ENCODE measurements at regions not wholly inside any gene's neighbourhood (a gene's known extent, or its start where the extent isn't known, plus 50 kb on each side); places are given as distances from the start of the nearest gene placed in this dataset.
A peak's percentile ranks its signal among the peaks of the same experiment; 100 is the strongest.

DNA sequence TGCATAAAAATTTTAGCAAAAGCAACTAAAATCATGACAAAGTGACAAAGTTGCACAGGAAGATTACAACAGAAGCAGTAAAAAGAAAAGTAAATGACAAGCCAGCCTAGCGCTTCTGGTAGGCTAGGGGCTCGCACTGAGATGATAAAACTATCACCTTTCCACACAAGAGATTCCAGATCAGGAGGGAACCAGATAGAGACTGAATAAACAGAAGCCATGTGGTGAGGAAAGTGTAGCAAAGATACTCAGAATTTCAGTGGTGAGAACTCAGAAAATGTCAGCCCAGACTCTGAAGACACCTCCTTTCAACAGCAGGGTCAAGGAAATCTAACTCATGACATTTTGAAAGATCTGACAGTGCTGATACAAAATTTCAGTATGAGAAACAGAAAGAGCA is 77.4 kb upstream of the DNAJC10 start:
- DNase-seq (ENCODE audit: low read depth), result no peak
- H3K4me3 ChIP-seq (ENCODE audit: low read length), result no peak overlapping the region
- TF ChIP-seq, protein P1, sequence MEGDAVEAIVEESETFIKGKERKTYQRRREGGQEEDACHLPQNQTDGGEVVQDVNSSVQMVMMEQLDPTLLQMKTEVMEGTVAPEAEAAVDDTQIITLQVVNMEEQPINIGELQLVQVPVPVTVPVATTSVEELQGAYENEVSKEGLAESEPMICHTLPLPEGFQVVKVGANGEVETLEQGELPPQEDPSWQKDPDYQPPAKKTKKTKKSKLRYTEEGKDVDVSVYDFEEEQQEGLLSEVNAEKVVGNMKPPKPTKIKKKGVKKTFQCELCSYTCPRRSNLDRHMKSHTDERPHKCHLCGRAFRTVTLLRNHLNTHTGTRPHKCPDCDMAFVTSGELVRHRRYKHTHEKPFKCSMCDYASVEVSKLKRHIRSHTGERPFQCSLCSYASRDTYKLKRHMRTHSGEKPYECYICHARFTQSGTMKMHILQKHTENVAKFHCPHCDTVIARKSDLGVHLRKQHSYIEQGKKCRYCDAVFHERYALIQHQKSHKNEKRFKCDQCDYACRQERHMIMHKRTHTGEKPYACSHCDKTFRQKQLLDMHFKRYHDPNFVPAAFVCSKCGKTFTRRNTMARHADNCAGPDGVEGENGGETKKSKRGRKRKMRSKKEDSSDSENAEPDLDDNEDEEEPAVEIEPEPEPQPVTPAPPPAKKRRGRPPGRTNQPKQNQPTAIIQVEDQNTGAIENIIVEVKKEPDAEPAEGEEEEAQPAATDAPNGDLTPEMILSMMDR (conservative IDR thresholded peaks at IDR 0.05; ENCODE audit: low read length), result no peak

DNA sequence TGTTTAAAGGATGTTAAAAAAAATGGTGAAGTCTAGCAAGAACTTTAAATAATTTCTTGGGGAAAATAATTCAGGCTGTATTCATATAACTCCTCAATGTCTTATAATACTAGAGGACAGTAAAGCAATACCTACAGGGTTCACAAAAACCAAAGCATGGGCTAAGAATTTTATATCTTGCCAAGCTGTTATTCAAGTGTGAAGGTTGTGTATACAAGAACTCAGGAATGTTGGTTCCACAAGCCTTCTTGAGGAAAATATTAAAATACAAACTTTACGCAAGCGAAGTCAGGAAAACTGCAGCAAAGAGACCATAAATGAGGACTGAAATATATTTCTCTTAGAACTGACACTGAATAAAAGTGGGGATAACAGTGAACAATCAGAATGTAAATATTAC is 76.1 kb upstream of the DNAJC10 start:
- TF ChIP-seq, protein P1 (conservative IDR thresholded peaks at IDR 0.05; ENCODE audit: low read length), result no peak
- DNase-seq (ENCODE audit: low read depth), result no peak
- no peak overlapping the region for H3K4me3 ChIP-seq (ENCODE audit: low read length)

DNA sequence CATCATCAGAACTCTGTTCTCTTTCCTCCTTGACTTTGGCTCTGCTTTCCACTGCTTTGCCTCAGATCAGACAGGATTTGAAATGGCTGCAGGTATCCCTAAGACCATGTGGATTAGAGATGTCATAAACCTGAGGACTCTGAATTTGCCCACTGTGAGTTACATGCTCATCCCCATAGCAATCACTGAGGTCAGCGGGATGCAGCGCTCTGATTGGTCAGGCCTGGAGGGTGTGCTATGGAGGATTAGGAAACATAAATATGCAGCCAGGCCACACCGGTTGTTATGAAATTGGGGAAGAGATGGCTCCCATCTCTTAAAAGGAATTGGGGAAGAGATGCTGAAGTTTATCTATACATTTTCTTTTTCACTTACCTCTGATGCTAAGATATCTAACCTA is 73.7 kb upstream of the DNAJC10 start:
- H3K4me3 ChIP-seq (ENCODE audit: low read length), result no peak overlapping the region
- TF ChIP-seq, protein P1 (conservative IDR thresholded peaks at IDR 0.05; ENCODE audit: low read length), result no peak
- peak; percentile 48 for DNase-seq (ENCODE audit: low read depth)

DNA sequence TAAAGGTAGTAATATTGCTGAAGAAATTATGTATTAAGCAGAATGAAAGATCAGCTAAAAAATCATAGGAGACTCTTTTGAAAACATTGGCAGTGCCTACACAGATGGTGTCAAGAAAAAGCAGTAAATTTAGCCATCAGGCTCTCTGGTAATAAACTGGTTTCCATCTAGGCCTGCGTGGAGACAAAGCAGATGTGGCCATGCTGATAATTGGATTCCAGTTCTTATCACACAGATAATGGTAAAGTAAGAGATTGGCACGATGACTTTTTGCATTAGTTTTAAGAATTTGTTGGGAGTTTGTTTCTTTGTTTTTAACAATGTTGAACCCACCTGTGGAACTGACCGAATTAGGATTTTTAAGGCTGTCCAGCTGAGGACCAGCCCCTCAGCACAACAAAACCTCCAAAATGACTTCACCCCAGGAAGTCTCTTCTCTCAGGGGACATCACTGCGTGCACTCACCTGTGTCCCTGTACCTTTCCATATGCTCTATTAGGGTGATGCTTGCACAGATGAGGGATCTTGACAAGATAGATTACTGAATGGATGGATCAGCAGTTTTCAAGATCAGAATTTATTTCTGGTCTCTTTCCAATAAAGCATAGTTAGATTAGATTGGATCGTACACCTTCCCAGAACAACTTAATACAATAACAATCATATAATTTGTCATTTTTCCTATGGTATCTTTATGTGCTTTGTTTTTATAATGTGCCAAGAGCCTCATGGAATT is 69.1 kb upstream of the DNAJC10 start:
- TF ChIP-seq, protein P1 (conservative IDR thresholded peaks at IDR 0.05; ENCODE audit: low read length), result no peak
- no peak for DNase-seq (ENCODE audit: low read depth)
- H3K4me3 ChIP-seq (ENCODE audit: low read length), result no peak overlapping the region

DNA sequence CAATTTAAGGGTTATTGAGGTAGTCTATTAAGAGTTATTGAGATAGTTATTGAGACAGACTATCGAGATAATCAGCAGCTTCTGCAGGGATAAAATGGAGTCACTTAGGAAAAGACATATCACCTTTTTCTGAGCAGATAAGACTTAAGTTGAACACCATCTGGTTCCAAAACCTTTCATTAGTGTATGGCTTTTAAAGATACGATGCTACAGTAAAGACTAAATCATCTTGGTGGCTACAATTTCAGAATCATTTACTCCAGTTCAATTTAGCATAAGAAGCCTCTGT is 68.6 kb upstream of the DNAJC10 start:
- TF ChIP-seq, protein P1 (conservative IDR thresholded peaks at IDR 0.05; ENCODE audit: low read length), result no peak
- no peak for DNase-seq (ENCODE audit: low read depth)
- no peak overlapping the region for H3K4me3 ChIP-seq (ENCODE audit: low read length)

DNA sequence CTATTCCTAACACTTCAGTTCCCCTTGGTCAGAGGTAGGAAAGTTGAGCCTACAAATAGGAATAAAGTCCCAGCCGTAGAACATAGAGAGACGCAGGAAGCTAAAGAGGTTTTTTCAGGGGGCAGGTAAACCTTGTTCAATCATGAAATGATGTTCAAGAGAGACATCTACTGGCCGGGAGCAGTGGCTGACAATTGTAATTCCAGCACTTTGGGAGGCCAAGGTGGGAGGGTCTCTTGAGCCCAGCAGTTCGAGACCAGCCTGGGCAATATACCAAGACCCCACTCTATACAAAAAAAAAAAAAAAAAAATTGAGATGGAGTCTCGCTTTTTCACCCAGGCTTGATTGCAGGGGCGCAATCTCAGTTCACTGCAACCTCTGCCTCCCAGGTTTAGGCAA is 66.7 kb upstream of the DNAJC10 start:
- TF ChIP-seq, protein P1 (conservative IDR thresholded peaks at IDR 0.05; ENCODE audit: low read length), result peak; percentile 49
- DNase-seq (ENCODE audit: low read depth), result peak; percentile 9
- no peak overlapping the region for H3K4me3 ChIP-seq (ENCODE audit: low read length)

DNA sequence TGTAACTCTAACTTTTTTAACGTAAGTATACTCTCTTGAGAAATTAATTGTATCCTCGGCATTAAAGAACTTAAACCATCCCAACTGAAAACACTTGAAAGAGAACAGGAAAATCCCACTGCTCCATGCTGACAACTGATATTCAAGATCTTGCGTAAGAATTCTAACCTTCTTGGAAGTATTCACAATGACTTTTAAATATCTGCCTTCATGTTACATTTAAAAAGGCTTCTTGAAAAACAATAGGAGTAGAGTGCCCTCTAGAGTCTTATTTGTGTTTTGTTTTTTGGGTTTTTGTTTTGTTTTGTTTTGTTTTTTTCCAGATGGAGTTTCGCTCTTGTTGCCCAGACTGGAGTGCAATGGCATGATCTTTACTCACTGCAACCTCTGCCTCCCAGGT is 65.4 kb upstream of the DNAJC10 start:
- TF ChIP-seq, protein P1 (conservative IDR thresholded peaks at IDR 0.05; ENCODE audit: low read length), result peak; percentile 59
- no peak overlapping the region for H3K4me3 ChIP-seq (ENCODE audit: low read length)
- peak; percentile 66 for DNase-seq (ENCODE audit: low read depth)

All from AG10803 (cell line).